Stimulated activated naive CD8-positive, alpha-beta T cell treated with anti-CD3 and anti-CD28 coated beads, Interleukin-15, Interleukin-2, amounts not matched to agents 100 ng/mL and 50 ng/mL, for 24 hours (primary cell): ENCODE measurements at regions not wholly inside any gene's neighbourhood (a gene's known extent, or its start where the extent isn't known, plus 50 kb on each side); places are given as distances from the start of the nearest gene placed in this dataset.
"Not testable (repeated sequence)": the region's sequence is repeated elsewhere in the genome, so short reads cannot be mapped to it uniquely, and the experiment has no call there.

ENCODE experiments used
- H3K27ac Mint-ChIP-seq: one replicate; pipeline ENCODE4 v1.8.0; 2021; ENCODE audit warnings: mild to moderate bottlenecking, mixed read lengths
- H3K27me3 Mint-ChIP-seq: one replicate; pipeline ENCODE4 v1.8.0; 2021; ENCODE audit warnings: mixed read lengths
- H3K36me3 Mint-ChIP-seq: one replicate; pipeline ENCODE4 v1.8.0; 2021; ENCODE audit warnings: low read depth, mixed read lengths
- H3K4me1 Mint-ChIP-seq: one replicate; pipeline ENCODE4 v1.8.0; 2021; ENCODE audit warnings: low read depth, mixed read lengths
- H3K4me3 Mint-ChIP-seq: one replicate; pipeline ENCODE4 v1.8.0; 2021; ENCODE audit warnings: mild to moderate bottlenecking, mixed read lengths
- H3K9me3 Mint-ChIP-seq: one replicate; pipeline ENCODE4 v1.8.0; 2021; ENCODE audit warnings: mixed read lengths

DNA sequence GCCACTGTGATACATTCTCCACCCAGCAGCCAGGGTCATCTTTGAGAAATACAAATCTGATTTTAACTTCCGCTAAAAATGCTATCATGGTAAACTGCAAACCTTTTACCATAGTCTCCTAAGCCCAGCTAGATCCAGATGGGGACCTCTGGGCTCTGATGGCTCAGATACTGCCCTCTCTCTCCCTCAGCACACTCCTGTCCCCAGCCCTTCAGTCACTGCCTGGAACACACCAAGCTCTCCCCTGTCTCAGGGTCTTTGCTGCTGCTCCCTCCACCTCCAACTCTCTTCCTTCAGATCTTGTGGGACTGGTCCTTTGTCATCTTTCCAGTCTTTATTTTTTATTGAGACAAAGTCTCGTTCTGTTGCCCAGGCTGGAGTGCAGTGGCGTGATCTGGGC is 65.1 kb downstream of the SPRY4 start:
- Mint-ChIP-seq H3K4me1 (no peaks in the 10 kb centered on the region), H3K36me3 (no peaks in the 10 kb centered on the region), H3K4me3 (no peak overlapping the region), H3K27me3 (no peaks in the 10 kb centered on the region), H3K27ac (no peak overlapping the region), H3K9me3 (peaks cover 7% of the 10 kb centered on the region)

DNA sequence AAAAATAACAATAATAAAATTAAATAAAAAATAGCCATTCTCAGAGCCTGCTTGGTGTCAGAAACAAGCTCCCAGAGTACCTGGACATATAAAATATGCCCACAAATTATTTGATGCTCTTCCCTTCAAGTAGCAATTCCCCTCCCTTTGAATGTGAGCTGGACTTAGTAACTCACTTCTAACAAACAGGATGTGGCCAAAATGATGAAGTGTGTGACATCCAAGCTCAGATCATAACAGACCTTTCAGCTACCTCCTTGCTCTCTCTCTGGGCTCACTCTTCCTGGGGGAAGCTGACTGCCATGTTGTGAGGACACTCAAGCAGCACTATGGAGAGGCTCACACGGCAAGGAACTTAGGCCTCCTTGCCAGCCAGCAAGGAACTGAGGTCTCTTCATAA is 69.0 kb downstream of the SPRY4 start:
- H3K4me3 Mint-ChIP-seq = no peak overlapping the region
- H3K4me1 Mint-ChIP-seq = no peaks in the 10 kb centered on the region
- H3K27me3 Mint-ChIP-seq = no peaks in the 10 kb centered on the region
- no peaks in the 10 kb centered on the region for H3K36me3 Mint-ChIP-seq
- H3K9me3 Mint-ChIP-seq = peaks cover 7% of the 10 kb centered on the region
- H3K27ac Mint-ChIP-seq = no peak overlapping the region

DNA sequence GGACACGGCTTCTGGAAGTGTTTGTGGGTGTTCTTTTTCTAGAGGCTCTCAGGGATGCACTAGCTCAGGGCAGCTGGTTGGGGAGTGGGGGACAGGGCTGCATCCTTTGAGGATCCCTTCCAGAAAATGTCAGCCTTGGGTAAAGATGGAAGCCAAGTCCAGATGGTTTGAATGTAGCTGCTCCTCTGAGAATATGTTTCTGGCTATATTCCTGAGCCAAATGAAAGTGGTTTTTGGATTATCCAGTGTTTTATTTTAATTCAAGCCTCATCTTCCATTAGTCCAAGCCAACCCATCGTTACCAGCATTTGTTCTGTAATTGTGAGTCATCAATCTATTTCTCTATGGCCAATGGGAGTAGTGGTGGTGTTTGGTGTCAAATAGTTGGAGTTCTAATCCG is 70.4 kb downstream of the SPRY4 start:
- Mint-ChIP-seq H3K4me1 (no peaks in the 10 kb centered on the region), H3K27ac (no peak overlapping the region), H3K27me3 (no peaks in the 10 kb centered on the region), H3K9me3 (peaks cover 7% of the 10 kb centered on the region), H3K4me3 (no peak overlapping the region), H3K36me3 (no peaks in the 10 kb centered on the region)

DNA sequence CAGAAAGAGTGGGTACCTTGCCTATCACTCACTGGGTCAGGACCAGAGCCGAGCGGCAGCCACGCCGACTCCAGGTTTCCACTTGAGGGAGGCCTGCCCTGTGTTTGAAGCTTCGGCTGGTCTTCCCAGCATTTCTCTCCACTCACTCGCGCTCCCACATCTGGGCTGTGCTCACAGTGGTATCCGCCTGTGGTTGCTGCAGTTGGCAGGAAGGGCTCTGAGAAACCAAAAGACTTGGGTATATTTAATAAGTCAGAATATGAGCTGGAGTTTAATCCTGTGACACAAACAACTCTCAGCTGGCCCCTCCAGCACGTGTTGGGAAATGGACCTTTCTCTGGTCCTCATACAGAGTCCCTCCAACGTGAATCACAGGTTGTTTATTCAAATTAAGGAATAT is 70.9 kb downstream of the SPRY4 start:
- no peaks in the 10 kb centered on the region for H3K27me3 Mint-ChIP-seq
- no peaks in the 10 kb centered on the region for H3K36me3 Mint-ChIP-seq
- no peak overlapping the region for H3K4me3 Mint-ChIP-seq
- no peaks in the 10 kb centered on the region for H3K4me1 Mint-ChIP-seq
- no peak overlapping the region for H3K27ac Mint-ChIP-seq
- peaks cover 7% of the 10 kb centered on the region for H3K9me3 Mint-ChIP-seq

DNA sequence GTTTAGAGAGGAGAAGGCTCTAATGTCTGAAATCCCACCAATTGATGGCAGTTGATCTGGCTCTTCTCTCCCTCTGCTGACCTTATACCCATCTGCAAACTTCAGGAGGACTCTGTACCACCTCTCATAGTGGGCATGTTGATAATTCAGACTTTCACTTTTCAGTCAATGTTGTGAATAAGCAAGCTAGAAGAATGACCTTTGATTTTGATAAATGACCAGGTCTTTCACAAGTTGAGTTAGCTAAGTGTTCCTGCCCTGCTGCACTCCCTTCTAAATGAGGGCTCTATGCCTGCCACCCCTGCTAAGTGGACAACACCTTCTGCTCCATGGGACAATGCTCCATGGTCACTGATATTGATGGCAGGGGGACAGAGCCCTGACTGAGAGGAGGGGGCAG is 74.7 kb downstream of the SPRY4 start:
- no peaks in the 10 kb centered on the region for H3K36me3 Mint-ChIP-seq
- no peaks in the 10 kb centered on the region for H3K4me1 Mint-ChIP-seq
- no peak overlapping the region for H3K4me3 Mint-ChIP-seq
- no peak overlapping the region for H3K27ac Mint-ChIP-seq
- no peaks in the 10 kb centered on the region for H3K9me3 Mint-ChIP-seq
- H3K27me3 Mint-ChIP-seq = no peaks in the 10 kb centered on the region

DNA sequence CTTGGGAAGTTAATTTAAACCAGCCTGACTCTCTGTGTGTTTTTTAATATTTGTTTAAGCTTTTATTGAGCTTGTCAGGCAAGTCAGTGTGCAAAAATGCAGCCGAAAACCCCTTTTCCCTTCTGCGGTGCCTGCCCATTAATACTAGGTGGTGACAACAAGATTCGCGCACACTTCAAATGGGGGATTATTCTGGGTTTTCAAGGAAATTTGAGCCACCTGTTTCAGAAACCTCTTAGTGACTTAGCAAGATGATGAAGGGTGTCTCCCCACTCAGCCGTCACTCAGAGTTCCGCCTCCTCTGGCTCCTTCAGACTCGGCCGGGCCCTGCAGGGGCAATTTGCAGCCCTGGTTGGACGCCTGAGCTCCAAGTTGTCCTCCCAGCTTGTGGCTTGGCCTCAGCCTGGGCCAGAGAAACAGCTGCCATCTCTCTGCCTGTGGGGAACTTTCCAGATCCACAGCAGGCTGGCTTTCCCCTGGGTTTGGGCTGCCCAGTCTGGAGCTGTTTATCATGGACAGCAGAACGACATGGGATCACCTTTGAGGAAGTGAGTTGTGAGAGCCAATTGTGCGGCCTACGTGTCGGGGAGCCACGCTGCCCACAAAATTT is 75.9 kb downstream of the SPRY4 start:
- H3K27ac Mint-ChIP-seq = no peak overlapping the region

DNA sequence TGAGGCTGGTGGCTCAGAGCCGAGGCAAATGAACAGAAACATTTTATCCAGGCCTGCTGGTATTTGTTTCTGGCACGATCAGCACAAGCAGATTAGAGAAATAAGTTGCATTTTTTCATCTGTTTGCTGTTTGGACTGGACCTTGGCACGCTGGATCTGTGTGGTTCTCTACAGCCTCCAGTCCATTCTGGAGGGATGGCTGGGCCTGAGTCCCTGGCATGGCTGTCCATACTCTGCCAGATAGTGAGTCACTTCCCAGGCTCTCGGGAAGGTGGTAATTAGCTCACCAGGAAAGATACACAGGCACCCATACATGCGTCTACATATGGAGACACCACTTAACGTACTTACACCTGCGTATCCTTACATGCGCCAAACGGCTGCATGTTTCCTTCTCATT is 78.6 kb downstream of the SPRY4 start:
- Mint-ChIP-seq H3K27ac (no peak overlapping the region), H3K9me3 (peaks cover 3% of the 10 kb centered on the region), H3K27me3 (no peaks in the 10 kb centered on the region), H3K4me1 (no peaks in the 10 kb centered on the region), H3K4me3 (no peak overlapping the region), H3K36me3 (no peaks in the 10 kb centered on the region)

More for the DNA sequence above, 75.9 kb downstream of the SPRY4 start:
- Mint-ChIP-seq H3K36me3 (no peaks in the 10 kb centered on the region), H3K4me3 (no peak overlapping the region), H3K27me3 (no peaks in the 10 kb centered on the region), H3K4me1 (no peaks in the 10 kb centered on the region), H3K9me3 (no peaks in the 10 kb centered on the region)

DNA sequence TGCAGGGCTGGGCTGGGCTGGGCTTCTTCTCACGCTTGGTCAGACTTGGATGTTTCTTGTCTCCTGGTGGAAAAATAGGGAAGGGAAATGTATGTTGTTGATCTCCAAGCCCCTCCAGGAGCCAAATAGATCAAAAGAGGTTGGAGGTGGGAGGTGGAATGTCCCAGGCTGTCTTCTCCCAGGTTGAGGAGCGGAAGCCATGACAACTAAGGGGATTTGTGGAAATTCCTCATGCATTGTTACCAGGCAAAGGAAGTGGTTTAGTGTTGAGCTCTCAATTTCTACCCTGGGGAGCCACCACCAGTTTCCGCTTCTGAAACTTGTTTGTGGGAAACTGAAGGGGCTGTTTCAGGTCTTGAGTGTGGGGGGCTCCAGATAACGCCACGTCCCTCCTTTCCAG is 79.0 kb downstream of the SPRY4 start:
- Mint-ChIP-seq H3K9me3 (peaks cover 3% of the 10 kb centered on the region), H3K27ac (no peak overlapping the region), H3K27me3 (no peaks in the 10 kb centered on the region), H3K4me3 (no peak overlapping the region), H3K4me1 (no peaks in the 10 kb centered on the region), H3K36me3 (no peaks in the 10 kb centered on the region)

DNA sequence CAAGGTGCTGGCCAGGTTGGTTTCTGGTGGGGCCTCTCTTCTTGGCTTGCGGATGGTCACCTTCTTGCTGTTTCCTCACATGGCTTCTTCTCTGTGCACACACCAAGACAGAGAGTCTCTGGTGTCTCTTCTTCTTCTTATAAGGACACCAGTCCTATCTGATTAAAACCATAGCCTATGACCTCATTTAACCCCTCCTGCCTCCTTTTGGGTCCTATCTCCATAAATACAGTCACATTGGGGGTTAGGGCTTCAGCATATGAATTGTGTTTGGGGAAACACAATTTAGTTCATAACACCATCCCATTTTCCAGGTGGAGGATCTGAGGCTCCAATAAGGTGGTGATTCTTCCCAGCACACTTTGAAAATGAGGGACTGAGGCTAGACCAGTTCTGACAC is 80.4 kb downstream of the SPRY4 start:
- Mint-ChIP-seq H3K36me3 (no peaks in the 10 kb centered on the region), H3K27me3 (no peaks in the 10 kb centered on the region), H3K27ac (no peak overlapping the region), H3K9me3 (peaks cover 3% of the 10 kb centered on the region), H3K4me1 (no peaks in the 10 kb centered on the region), H3K4me3 (no peak overlapping the region)

DNA sequence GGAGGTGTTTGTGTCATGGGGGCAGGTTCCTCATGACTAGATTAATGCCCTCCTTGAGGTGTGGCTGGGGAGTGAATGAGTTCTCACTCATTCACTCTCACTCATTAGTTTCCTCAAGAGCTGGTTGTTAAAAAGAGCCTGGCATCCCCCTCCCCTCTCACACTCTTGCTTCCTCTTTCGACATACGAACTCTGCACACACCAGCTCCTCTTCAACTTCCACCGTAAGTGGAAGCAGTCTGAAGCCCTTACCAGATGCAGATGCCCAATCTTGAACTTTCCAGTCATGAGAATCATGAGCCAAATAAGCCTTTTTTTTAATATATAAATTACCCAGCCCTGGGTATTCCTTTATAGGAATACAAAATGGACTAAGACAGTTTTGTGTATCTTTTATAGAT is 82.5 kb downstream of the SPRY4 start:
- Mint-ChIP-seq H3K36me3 (no peaks in the 10 kb centered on the region), H3K4me1 (no peaks in the 10 kb centered on the region), H3K4me3 (no peak overlapping the region), H3K9me3 (peaks cover 3% of the 10 kb centered on the region), H3K27ac (no peak overlapping the region), H3K27me3 (no peaks in the 10 kb centered on the region)

DNA sequence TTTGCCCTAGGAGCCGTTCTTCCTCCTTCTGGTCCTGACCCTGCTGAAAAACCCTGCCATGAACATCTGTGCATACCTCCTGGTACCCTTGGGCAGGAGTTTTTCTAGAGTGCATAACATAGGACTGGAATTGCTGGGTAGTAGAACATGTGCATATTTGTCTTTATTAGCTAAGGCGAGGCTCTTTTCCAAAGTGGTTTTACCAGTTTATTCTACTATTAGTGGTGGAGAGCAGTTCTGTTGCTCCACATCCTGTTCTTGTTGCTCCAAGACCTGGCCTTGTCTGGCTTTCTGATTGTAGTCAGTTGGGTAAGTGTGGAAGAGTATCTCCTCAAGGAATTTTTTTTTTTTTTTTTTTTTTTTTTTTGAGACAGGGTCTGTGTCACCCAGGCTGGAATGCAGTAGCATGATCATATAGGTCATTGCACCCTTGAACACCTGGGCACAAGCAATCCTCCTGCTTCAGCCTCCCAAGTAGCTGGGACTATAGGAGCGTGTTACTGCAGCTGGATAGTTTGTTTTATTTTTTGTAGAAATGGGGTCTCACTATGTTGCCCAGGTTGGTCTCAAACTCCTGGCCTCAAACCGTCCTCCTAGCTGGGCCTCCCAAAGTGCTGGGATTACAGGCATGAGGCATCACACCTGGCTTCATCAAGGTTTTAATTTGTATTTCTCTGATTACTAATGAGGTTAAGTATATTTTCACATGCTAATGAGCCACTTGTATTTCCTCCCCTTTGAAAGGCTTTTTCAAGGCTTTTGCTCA is 85.2 kb downstream of the SPRY4 start:
- Mint-ChIP-seq H3K36me3 (no peaks in the 10 kb centered on the region), H3K9me3 (peaks cover 3% of the 10 kb centered on the region), H3K27me3 (no peaks in the 10 kb centered on the region), H3K4me1 (peaks cover 9% of the 10 kb centered on the region), H3K4me3 (no peak overlapping the region), H3K27ac (no peak overlapping the region)

DNA sequence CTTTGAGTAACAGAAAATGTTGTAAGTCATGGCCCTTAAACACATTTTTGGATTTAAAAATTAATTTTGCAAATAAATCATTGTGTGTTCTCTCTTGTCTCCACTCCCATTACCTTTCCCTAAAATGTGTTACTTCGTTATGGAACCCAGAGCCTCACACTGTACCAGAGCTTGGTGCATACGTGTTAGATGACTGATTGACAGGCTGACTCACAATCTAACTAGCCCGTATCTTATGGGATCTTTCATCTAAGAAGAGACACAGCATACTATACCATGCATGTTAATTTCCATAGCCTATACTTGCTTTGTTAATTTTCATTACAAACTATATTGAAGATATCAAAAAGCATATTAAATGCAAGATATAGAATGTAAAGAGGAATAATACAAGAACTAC is 87.1 kb downstream of the SPRY4 start:
- Mint-ChIP-seq H3K4me1 (peaks cover 21% of the 10 kb centered on the region), H3K9me3 (peaks cover 3% of the 10 kb centered on the region), H3K4me3 (no peak overlapping the region), H3K27me3 (peaks cover 6% of the 10 kb centered on the region), H3K36me3 (no peaks in the 10 kb centered on the region), H3K27ac (no peak overlapping the region)

DNA sequence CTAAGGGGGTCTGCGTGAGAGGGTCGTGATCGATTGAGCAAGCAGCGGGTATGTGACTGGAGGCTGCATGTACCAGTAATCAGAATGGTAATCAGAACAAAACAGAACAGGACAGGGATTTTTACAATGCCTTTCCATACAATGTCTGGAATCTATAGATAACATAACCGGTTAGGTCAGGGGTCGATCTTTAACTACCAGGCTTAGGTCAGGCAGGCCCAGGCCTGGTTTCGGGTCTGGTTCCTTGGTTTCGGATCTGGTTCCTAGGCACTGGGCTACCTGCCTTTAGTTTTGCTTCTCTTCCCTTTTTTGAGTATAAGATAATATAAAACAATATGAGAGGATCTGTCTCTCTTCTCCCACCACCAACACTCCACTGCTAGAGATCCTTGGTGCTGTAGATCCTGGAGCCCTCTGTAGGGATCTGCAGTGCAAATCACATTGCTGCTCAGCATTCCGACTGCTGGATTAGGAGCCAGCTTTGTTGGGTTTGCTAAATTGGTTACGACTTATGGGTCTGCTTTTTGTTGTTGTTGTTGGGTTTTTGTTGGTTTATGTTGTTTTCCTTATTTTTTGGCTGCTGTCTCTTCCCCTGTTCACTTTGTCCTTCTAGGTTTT is 88.0 kb downstream of the SPRY4 start:
- not testable (repeated sequence) for H3K36me3 Mint-ChIP-seq, H3K4me3 Mint-ChIP-seq, H3K9me3 Mint-ChIP-seq, H3K27me3 Mint-ChIP-seq, H3K27ac Mint-ChIP-seq
- peaks cover 21% of the 10 kb centered on the region for H3K4me1 Mint-ChIP-seq

DNA sequence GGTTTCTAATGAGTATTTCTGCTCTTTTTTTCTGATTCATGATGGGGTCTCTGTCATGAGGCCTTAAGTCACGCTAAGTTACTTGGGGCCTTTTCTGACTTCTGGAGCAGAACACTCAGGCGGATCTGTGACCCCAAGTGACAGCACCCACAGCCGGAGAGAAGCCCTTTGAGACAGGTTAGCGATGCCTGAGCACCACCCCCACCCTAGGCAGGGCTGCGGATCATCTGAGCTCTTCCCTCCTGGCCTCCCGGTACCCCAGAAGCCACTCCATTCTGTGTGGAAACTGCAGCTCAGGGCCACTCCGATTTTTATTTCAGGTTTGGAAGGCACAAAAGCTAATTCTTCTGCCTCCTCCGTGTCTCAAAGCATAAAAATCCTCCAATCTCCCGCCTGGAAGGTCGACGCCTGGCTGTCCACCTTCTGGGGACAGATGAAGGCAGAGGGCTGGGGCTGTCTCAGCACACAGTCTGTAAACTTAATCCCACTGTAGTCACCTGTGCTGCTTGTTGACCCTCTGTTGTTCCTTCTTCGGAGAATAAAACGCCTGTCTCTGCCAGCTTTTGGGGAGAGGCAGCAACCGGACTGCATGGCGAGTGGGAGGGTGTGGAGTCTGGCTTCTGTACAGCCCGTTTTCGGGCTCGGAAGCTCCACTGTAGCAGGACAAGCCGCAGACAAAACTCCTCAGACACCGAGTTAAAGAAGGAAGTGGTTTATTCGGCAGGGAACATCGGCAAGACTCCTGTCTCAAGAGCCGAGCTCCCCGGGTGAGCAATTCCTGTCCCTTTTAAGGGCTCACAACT is 88.8 kb downstream of the SPRY4 start:
- Mint-ChIP-seq H3K9me3 (no peaks in the 10 kb centered on the region), H3K36me3 (no peaks in the 10 kb centered on the region), H3K27ac (no peak overlapping the region), H3K4me1 (peaks cover 21% of the 10 kb centered on the region), H3K27me3 (peaks cover 6% of the 10 kb centered on the region), H3K4me3 (no peak overlapping the region)
